ENCODE measurements at regions not wholly inside any gene's neighbourhood (a gene's known extent, or its start where the extent isn't known, plus 50 kb on each side); places are given as distances from the start of the nearest gene placed in this dataset.
"Not testable (repeated sequence)": the region's sequence is repeated elsewhere in the genome, so short reads cannot be mapped to it uniquely, and the experiment has no call there.

- DNase-seq, result not testable (repeated sequence)
These were observed 143.7 kb upstream of the IVNS1ABP start for GRCh38 chr1:185460723-185461122.

- no peak for DNase-seq
These were observed 142.1 kb upstream of the IVNS1ABP start for GRCh38 chr1:185459141-185459540.

- DNase-seq, result no peak
These were observed 141.6 kb upstream of the IVNS1ABP start for GRCh38 chr1:185458670-185459069.

GRCh38 chr1:185453496-185454192 lies 136.6 kb upstream of the IVNS1ABP start:
- no peak for DNase-seq

GRCh38 chr1:185450917-185451316 lies 133.9 kb upstream of the IVNS1ABP start:
- no peak for DNase-seq

GRCh38 chr1:185450060-185450788 lies 133.2 kb upstream of the IVNS1ABP start:
- no peak for DNase-seq

GRCh38 chr1:185449378-185450059 lies 132.5 kb upstream of the IVNS1ABP start:
- no peak for DNase-seq

GRCh38 chr1:185448591-185449186 lies 131.6 kb upstream of the IVNS1ABP start:
- DNase-seq, result no peak

- DNase-seq, result no peak
These were observed 129.1 kb upstream of the IVNS1ABP start for GRCh38 chr1:185446131-185446530.

GRCh38 chr1:185445594-185445993 lies 128.6 kb upstream of the IVNS1ABP start:
- no peak for DNase-seq

GRCh38 chr1:185444676-185445075 lies 127.6 kb upstream of the IVNS1ABP start:
- no peak for DNase-seq

GRCh38 chr1:185442050-185442449 lies 125.0 kb upstream of the IVNS1ABP start:
- DNase-seq, result no peak

GRCh38 chr1:185441605-185442004 lies 124.6 kb upstream of the IVNS1ABP start:
- no peak for DNase-seq

- DNase-seq, result no peak
These were observed 123.8 kb upstream of the IVNS1ABP start for GRCh38 chr1:185440877-185441276.

GRCh38 chr1:185439727-185440415 lies 122.8 kb upstream of the IVNS1ABP start:
- DNase-seq, result no peak

GRCh38 chr1:185438936-185439335 lies 121.9 kb upstream of the IVNS1ABP start:
- no peak for DNase-seq

- no peak for DNase-seq
These were observed 118.8 kb upstream of the IVNS1ABP start for GRCh38 chr1:185435696-185436379.

- DNase-seq, result no peak
These were observed 117.7 kb upstream of the IVNS1ABP start for GRCh38 chr1:185434721-185435120.

GRCh38 chr1:185433667-185434066 lies 116.6 kb upstream of the IVNS1ABP start:
- DNase-seq, result no peak

GRCh38 chr1:185432948-185433347 lies 115.9 kb upstream of the IVNS1ABP start:
- DNase-seq, result no peak

GRCh38 chr1:185431612-185432011 lies 114.6 kb upstream of the IVNS1ABP start:
- DNase-seq, result no peak

- not testable (repeated sequence) for DNase-seq
These were observed 112.6 kb upstream of the IVNS1ABP start for GRCh38 chr1:185429668-185430067.

Data from NCI-H1092 (cell line).